ENCODE measurements at regions not wholly inside any gene's neighbourhood (a gene's known extent, or its start where the extent isn't known, plus 50 kb on each side); places are given as distances from the start of the nearest gene placed in this dataset.
A peak's percentile ranks its signal among the peaks of the same experiment; 100 is the strongest.

DNA sequence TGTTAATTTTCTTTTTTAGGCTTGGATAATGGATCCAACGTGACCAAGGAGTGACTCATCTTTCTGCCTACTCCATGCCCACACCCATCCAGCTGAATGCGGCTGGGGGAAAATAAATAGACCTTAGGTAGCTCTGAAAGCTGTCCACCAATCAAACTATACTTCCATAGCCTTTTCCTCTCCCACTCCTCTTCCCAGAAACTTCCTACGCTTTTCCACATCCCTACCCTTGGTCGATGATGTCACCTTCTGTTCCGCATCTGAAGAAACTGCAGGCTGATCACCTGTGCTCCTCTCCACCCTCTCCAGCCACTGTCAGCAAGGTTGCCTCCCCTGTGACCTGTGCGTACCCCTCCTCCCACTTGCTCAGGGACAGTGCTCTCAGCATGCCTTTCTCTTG lies 359.8 kb upstream of the KLF6 start:
- no peak for DNase-seq (ENCODE audit: low read depth)
- TF ChIP-seq, protein P1, sequence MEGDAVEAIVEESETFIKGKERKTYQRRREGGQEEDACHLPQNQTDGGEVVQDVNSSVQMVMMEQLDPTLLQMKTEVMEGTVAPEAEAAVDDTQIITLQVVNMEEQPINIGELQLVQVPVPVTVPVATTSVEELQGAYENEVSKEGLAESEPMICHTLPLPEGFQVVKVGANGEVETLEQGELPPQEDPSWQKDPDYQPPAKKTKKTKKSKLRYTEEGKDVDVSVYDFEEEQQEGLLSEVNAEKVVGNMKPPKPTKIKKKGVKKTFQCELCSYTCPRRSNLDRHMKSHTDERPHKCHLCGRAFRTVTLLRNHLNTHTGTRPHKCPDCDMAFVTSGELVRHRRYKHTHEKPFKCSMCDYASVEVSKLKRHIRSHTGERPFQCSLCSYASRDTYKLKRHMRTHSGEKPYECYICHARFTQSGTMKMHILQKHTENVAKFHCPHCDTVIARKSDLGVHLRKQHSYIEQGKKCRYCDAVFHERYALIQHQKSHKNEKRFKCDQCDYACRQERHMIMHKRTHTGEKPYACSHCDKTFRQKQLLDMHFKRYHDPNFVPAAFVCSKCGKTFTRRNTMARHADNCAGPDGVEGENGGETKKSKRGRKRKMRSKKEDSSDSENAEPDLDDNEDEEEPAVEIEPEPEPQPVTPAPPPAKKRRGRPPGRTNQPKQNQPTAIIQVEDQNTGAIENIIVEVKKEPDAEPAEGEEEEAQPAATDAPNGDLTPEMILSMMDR (IDR thresholded peaks at IDR 0.05; ENCODE audit: low read depth, low read length, missing control alignments), result no peak
- H3K4me3 ChIP-seq (ENCODE audit: low read depth, low read length), result no peak overlapping the region

DNA sequence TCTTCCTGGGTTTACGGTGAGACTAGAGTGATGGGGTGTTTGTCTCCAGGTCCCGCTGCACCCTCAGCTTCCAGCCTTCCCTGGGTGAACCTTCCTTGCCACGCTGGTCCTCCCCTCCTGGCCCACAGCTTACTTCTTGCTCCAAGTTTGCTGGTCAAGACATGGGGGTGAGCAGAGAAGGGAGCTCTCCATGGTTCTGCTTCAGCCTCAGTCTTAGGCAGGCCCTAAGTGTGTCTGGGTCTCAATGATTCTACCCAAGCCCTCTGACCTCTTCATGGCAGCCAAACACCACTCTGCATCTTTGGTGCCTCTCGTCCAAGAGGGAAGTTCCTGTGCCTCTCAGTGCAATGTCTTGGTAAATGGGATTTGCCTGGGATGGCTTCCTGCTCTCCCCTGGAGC lies 356.5 kb upstream of the KLF6 start:
- no peak for DNase-seq (ENCODE audit: low read depth)
- TF ChIP-seq, protein P1 (IDR thresholded peaks at IDR 0.05; ENCODE audit: low read depth, low read length, missing control alignments), result no peak
- no peak overlapping the region for H3K4me3 ChIP-seq (ENCODE audit: low read depth, low read length)

DNA sequence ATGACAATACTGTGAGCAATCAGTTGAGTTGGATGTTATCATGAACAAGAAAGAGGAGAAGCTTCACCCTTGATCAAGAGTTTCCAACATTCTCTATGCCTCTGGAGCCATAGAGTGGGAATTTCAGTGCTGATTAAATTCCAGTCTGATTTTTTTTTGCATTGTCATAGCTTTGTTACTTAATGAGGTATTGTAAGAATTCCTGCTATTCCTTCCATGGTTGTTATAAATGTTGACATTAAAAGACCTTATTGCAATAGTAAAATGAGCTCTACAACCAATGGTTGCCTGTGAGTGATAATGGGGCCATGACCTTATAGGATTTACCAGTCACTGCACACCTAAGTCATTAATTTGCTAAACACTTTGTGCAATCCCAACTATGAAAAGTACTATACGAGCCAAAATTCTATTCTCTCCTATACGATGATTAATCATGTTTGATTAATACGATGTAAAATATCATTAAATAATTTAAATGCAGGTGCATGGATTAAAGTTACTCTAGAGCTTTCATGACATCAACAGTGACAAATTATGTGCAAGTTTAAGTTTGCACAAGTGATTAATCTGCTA lies 353.2 kb upstream of the KLF6 start:
- H3K4me3 ChIP-seq (ENCODE audit: low read depth, low read length), result no peak overlapping the region
- DNase-seq (ENCODE audit: low read depth), result no peak
- TF ChIP-seq, protein P1 (IDR thresholded peaks at IDR 0.05; ENCODE audit: low read depth, low read length, missing control alignments), result no peak

DNA sequence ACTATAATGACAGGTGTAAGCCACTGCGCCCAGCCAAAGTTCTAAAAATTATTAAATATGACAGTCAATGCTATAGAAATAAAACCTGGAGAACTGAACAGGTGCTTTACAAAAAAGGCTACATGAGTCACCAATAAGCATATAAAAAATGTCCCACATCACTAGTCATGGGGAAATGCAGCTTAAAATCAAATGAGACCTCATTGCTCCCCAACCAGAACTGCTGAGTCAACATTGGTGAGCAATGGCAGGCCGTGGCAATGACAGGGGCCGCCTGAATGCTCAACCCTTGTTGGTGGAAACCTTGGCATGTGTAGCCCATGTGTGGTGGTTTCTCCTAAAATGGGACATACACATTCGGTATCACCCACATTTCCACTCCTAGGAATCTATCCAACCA lies 352.3 kb upstream of the KLF6 start:
- TF ChIP-seq, protein P1 (IDR thresholded peaks at IDR 0.05; ENCODE audit: low read depth, low read length, missing control alignments), result no peak
- H3K4me3 ChIP-seq (ENCODE audit: low read depth, low read length), result no peak overlapping the region
- no peak for DNase-seq (ENCODE audit: low read depth)

DNA sequence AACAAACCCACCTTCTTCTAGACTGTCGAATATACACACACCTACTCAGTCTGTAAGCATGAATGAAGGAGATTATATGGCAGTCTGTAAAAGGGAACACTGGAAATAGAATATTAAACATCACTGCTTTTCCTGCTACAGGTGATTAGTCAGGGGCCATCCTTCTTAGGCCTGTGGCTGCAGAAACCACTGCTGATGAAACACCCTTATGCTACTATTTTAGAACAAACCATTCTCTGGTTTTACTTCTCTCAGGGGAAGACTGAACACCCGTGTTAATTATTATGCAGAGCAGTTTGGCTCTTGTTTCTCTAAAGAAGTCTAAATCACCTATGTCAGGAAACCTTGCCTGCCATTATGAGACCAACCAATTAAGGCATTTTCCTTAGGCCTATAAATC lies 351.1 kb upstream of the KLF6 start:
- peak; percentile 61 for DNase-seq (ENCODE audit: low read depth)
- no peak overlapping the region for H3K4me3 ChIP-seq (ENCODE audit: low read depth, low read length)
- TF ChIP-seq, protein P1 (IDR thresholded peaks at IDR 0.05; ENCODE audit: low read depth, low read length, missing control alignments), result no peak

DNA sequence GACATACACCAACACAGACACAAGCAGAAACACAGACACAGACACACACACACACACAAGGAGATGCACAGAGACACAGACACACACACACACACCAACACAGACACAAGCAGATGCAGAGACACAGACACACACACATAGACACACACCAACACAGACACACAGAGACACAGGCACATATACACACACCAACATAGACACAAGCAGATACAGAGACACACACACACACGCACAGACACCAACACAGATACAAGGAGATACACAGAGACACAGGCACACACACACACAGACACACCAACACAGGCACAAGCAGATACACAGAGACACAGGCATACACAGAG lies 347.2 kb upstream of the KLF6 start:
- no peak overlapping the region for H3K4me3 ChIP-seq (ENCODE audit: low read depth, low read length)
- DNase-seq (ENCODE audit: low read depth), result no peak
- TF ChIP-seq, protein P1 (IDR thresholded peaks at IDR 0.05; ENCODE audit: low read depth, low read length, missing control alignments), result no peak

DNA sequence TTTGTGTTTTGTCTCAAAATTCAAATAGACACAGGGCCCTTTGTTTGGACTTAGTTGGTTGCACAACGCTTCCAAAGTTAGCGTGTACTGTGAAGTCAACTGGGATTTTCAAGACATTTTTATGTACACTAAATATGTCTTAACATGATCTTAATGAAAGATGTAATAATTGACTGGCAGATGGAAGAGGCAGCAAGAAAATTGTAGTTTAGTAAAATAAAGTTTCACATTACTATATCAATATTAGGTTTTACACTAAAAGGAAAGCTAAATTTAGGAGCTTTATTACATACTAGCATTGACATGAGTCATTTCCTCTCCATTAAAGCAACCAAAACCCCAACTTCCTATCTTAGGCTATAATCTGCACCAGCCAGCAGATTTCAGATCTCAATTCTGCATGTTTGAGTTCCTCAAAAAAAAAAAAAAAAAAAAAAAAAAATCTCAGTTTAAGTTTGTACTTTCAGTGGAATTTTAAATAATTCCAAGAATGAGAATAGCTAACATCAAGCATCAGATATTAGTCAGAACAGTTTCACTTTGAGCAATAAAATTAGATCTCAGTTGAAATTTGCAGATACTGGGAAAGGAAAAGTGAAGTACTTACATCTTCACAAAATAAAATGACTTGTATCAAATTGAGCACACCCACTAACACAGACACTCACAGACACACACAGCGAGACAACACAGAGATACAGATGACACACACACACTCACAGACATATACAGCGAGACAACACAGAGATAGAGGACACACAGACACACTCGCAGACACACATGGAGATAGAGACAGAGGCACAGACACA lies 346.6 kb upstream of the KLF6 start:
- H3K4me3 ChIP-seq (ENCODE audit: low read depth, low read length), result no peak overlapping the region
- DNase-seq (ENCODE audit: low read depth), result peak; percentile 83
- TF ChIP-seq, protein P1 (IDR thresholded peaks at IDR 0.05; ENCODE audit: low read depth, low read length, missing control alignments), result no peak

Data from GM12864 (cell line).